ENCODE measurements at regions not wholly inside any gene's neighbourhood (a gene's known extent, or its start where the extent isn't known, plus 50 kb on each side); places are given as distances from the start of the nearest gene placed in this dataset.

DNA sequence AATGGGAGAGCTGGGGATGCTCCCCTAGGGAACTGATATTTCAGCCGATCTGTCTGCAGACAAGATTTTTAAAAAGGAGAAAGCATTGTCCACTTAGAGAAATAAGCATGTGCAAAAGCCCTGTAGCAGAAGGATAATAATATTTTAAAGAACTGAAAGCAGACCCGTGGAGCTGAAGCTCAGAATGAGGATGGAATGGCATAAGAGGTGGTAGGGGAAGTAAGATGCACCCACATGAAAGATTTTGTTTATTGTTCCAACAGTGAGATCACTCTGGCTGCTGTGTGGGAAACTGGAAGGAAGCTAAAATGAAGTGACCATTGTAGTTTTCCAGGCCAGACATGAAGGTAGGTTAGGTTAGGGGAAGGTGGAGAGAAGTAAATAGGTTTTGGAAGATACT lies 266.4 kb upstream of the PRDM1 start:
- TF ChIP-seq, protein P1, sequence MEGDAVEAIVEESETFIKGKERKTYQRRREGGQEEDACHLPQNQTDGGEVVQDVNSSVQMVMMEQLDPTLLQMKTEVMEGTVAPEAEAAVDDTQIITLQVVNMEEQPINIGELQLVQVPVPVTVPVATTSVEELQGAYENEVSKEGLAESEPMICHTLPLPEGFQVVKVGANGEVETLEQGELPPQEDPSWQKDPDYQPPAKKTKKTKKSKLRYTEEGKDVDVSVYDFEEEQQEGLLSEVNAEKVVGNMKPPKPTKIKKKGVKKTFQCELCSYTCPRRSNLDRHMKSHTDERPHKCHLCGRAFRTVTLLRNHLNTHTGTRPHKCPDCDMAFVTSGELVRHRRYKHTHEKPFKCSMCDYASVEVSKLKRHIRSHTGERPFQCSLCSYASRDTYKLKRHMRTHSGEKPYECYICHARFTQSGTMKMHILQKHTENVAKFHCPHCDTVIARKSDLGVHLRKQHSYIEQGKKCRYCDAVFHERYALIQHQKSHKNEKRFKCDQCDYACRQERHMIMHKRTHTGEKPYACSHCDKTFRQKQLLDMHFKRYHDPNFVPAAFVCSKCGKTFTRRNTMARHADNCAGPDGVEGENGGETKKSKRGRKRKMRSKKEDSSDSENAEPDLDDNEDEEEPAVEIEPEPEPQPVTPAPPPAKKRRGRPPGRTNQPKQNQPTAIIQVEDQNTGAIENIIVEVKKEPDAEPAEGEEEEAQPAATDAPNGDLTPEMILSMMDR (IDR thresholded peaks at IDR 0.05): no peak
- TF ChIP-seq EZH2 (IDR thresholded peaks at IDR 0.05; ENCODE audit: borderline replicate concordance, insufficient read depth, low read depth, low read length, poor library complexity, severe bottlenecking): no peak
